ENCODE measurements at regions not wholly inside any gene's neighbourhood (a gene's known extent, or its start where the extent isn't known, plus 50 kb on each side); places are given as distances from the start of the nearest gene placed in this dataset.

DNA sequence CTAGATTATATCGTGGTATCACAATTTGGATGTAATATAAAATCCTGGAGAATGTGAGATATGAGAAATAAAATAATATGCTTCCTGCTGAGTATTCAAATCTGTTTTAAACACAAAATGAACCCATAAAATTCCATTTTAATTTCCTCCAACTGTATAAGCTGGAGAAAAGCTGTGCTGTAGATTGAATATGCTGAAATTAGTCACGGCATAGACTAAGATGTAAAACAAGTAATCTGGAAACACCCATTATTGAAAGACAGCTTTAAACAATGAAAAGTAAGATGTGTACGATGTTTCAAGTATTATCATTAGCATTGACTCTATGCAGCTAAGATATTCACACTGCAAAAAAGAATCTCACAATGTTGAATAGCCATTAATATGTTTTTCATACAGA, 403.4 kb upstream of the BRINP3 start:
- Histone ChIP-seq H3K4me3 (ENCODE audit: low read depth in 2 of 2, low read length in 2 of 2) (no peak overlapping the region), H3K36me3 (ENCODE audit: control insufficient read depth, insufficient read depth, low read length) (no peaks in the 10 kb centered on the region), H3K27me3 (ENCODE audit: control insufficient read depth, insufficient read depth, low read length) (no peaks in the 10 kb centered on the region), H3K9me3 (ENCODE audit: control insufficient read depth, insufficient read depth, low read depth, low read length) (no peaks in the 10 kb centered on the region), H3K27ac (ENCODE audit: low read length) (no peak overlapping the region), H3K4me1 (ENCODE audit: control insufficient read depth, insufficient read depth, low read length) (no peaks in the 10 kb centered on the region)
- no TSS peak for BruUV-seq (replicated peaks)
- ChIA-PET POLR2A (no interaction called here), CTCF (interaction anchor here (0.7 kb wide), 1 partner anchor 601 kb away, joined by 3 read pairs; no protein-coding TSS in a partner anchor)
- intact Hi-C loops (cut with micrococcal nuclease; ENCODE audit: unreplicated experiment) (no loop called here), in situ Hi-C loops (cut with HindIII; ENCODE audit: low pct_unique_long_range_greater_than_20kb, low sequenced_read_pairs) (no loop called here)
- no peak for DNase-seq (ENCODE audit: low read depth, low spot score)
- TF ChIP-seq, protein P1, sequence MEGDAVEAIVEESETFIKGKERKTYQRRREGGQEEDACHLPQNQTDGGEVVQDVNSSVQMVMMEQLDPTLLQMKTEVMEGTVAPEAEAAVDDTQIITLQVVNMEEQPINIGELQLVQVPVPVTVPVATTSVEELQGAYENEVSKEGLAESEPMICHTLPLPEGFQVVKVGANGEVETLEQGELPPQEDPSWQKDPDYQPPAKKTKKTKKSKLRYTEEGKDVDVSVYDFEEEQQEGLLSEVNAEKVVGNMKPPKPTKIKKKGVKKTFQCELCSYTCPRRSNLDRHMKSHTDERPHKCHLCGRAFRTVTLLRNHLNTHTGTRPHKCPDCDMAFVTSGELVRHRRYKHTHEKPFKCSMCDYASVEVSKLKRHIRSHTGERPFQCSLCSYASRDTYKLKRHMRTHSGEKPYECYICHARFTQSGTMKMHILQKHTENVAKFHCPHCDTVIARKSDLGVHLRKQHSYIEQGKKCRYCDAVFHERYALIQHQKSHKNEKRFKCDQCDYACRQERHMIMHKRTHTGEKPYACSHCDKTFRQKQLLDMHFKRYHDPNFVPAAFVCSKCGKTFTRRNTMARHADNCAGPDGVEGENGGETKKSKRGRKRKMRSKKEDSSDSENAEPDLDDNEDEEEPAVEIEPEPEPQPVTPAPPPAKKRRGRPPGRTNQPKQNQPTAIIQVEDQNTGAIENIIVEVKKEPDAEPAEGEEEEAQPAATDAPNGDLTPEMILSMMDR (IDR thresholded peaks at IDR 0.05): no peak
- TF ChIP-seq TCF7L2 (IDR thresholded peaks at IDR 0.05; ENCODE audit: low read depth, low read length): no peak
- TF ChIP-seq POLR2AphosphoS5 (IDR thresholded peaks at IDR 0.05; ENCODE audit: low read depth, low read length): no peak
- TF ChIP-seq SIN3A (IDR thresholded peaks at IDR 0.05; ENCODE audit: borderline replicate concordance, insufficient read depth, low read depth, low read length): no peak
- TF ChIP-seq, protein P2, sequence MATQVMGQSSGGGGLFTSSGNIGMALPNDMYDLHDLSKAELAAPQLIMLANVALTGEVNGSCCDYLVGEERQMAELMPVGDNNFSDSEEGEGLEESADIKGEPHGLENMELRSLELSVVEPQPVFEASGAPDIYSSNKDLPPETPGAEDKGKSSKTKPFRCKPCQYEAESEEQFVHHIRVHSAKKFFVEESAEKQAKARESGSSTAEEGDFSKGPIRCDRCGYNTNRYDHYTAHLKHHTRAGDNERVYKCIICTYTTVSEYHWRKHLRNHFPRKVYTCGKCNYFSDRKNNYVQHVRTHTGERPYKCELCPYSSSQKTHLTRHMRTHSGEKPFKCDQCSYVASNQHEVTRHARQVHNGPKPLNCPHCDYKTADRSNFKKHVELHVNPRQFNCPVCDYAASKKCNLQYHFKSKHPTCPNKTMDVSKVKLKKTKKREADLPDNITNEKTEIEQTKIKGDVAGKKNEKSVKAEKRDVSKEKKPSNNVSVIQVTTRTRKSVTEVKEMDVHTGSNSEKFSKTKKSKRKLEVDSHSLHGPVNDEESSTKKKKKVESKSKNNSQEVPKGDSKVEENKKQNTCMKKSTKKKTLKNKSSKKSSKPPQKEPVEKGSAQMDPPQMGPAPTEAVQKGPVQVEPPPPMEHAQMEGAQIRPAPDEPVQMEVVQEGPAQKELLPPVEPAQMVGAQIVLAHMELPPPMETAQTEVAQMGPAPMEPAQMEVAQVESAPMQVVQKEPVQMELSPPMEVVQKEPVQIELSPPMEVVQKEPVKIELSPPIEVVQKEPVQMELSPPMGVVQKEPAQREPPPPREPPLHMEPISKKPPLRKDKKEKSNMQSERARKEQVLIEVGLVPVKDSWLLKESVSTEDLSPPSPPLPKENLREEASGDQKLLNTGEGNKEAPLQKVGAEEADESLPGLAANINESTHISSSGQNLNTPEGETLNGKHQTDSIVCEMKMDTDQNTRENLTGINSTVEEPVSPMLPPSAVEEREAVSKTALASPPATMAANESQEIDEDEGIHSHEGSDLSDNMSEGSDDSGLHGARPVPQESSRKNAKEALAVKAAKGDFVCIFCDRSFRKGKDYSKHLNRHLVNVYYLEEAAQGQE (IDR thresholded peaks at IDR 0.05; ENCODE audit: insufficient read depth in 1 of 2, low read depth in 2 of 2, low read length in 1 of 2): no peak
- no peak for ATAC-seq

DNA sequence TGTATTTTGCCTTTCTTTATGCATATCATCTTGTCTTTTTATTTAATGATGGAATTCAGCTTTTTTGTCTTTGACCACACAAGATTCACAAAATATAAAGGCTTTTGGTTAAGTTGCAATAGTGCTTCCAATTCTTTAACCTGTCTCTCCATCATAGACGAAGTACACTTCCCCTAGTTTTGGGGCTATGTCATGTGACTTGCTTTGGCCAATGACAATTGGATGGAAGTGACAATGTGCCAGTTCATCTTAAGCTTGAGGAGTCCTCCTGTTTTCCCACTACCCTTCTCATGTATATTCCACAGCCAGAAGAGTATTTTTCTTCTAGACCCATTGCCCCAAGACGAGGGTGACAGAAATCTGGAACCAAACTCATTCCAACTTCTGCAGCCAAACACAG, 419.6 kb upstream of the BRINP3 start:
- no peaks in the 10 kb centered on the region for H3K27me3 ChIP-seq (ENCODE audit: control insufficient read depth, insufficient read depth, low read length)
- BruUV-seq (replicated peaks): no TSS peak
- intact Hi-C loops (cut with micrococcal nuclease; ENCODE audit: unreplicated experiment) (no loop called here), in situ Hi-C loops (cut with HindIII; ENCODE audit: low pct_unique_long_range_greater_than_20kb, low sequenced_read_pairs) (no loop called here)
- H3K27ac ChIP-seq (ENCODE audit: low read length): no peak overlapping the region
- CTCF ChIA-PET: no interaction called here
- TF ChIP-seq SIN3A (IDR thresholded peaks at IDR 0.05; ENCODE audit: borderline replicate concordance, insufficient read depth, low read depth, low read length) (no peak), TCF7L2 (IDR thresholded peaks at IDR 0.05; ENCODE audit: low read depth, low read length) (no peak), POLR2AphosphoS5 (IDR thresholded peaks at IDR 0.05; ENCODE audit: low read depth, low read length) (no peak)
- TF ChIP-seq, protein P2 (IDR thresholded peaks at IDR 0.05; ENCODE audit: insufficient read depth in 1 of 2, low read depth in 2 of 2, low read length in 1 of 2): no peak
- TF ChIP-seq, protein P1 (IDR thresholded peaks at IDR 0.05): no peak
- no peak overlapping the region for H3K4me3 ChIP-seq (ENCODE audit: low read depth in 2 of 2, low read length in 2 of 2)
- no peaks in the 10 kb centered on the region for H3K9me3 ChIP-seq (ENCODE audit: control insufficient read depth, insufficient read depth, low read depth, low read length)
- ATAC-seq (no peak), DNase-seq (ENCODE audit: low read depth, low spot score) (no peak)
- H3K36me3 ChIP-seq (ENCODE audit: control insufficient read depth, insufficient read depth, low read length): no peaks in the 10 kb centered on the region
- no peaks in the 10 kb centered on the region for H3K4me1 ChIP-seq (ENCODE audit: control insufficient read depth, insufficient read depth, low read length)
- POLR2A ChIA-PET: no interaction called here
